Esophagus muscularis mucosa (tissue), 4 donors: ENCODE measurements at regions not wholly inside any gene's neighbourhood (a gene's known extent, or its start where the extent isn't known, plus 50 kb on each side); places are given as distances from the start of the nearest gene placed in this dataset.

Source experiments
- EP300 ChIP-seq: sonication (generic); formaldehyde crosslinking; IDR thresholded peaks from one replicate; pipeline ENCODE4 v1.6.1; 2017; ENCODE audit warnings: antibody characterized with exemption
- POLR2A ChIP-seq: fragments of 450-650 bp; IDR thresholded peaks from one replicate; pipeline ENCODE4 v1.6.1; 2017; ENCODE audit warnings: antibody characterized with exemption, moderate library complexity, mild to moderate bottlenecking, low read depth
- TF ChIP-seq, protein P1 (sequence below), 3 experiments: fragments of 200-600 bp in 2 of 3; fragments of 450-650 bp in 1 of 3; sonication (generic) in 2 of 3; IDR thresholded peaks; one replicate each; pipeline ENCODE4 v1.5.1; 2017 to 2019; ENCODE audit warnings: antibody characterized with exemption in 3 of 3, mild to moderate bottlenecking in 2 of 3, moderate library complexity in 1 of 3

DNA sequence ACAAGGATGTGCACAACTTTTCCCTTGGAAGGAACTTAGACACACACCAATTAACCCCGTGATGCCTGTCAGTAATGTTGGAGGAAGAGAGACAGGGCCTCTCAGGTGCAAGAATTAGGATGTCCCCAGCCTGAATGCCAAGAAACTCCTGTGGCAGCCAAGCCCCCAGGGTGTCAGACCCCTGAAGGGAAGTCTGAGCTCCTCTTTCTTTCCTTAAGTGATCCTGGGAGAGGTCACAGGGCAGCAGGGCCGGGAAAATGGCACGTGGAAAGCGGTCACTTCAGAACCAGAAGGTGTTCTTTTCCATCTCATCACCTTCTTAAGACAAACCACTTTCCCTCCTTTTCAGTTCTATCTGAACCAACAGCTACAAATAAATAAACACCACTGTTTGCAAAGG, 185.9 kb downstream of the ANAPC1 start:
- TF ChIP-seq, protein P1, sequence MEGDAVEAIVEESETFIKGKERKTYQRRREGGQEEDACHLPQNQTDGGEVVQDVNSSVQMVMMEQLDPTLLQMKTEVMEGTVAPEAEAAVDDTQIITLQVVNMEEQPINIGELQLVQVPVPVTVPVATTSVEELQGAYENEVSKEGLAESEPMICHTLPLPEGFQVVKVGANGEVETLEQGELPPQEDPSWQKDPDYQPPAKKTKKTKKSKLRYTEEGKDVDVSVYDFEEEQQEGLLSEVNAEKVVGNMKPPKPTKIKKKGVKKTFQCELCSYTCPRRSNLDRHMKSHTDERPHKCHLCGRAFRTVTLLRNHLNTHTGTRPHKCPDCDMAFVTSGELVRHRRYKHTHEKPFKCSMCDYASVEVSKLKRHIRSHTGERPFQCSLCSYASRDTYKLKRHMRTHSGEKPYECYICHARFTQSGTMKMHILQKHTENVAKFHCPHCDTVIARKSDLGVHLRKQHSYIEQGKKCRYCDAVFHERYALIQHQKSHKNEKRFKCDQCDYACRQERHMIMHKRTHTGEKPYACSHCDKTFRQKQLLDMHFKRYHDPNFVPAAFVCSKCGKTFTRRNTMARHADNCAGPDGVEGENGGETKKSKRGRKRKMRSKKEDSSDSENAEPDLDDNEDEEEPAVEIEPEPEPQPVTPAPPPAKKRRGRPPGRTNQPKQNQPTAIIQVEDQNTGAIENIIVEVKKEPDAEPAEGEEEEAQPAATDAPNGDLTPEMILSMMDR (IDR thresholded peaks at IDR 0.05) = no peak
- TF ChIP-seq POLR2A (no peak), EP300 (no peak)
